Esophagus squamous epithelium (tissue), 5 donors: ENCODE measurements at regions not wholly inside any gene's neighbourhood (a gene's known extent, or its start where the extent isn't known, plus 50 kb on each side); places are given as distances from the start of the nearest gene placed in this dataset.

Source experiments
- DNase-seq: peaks from one replicate; lab custom pipeline; 2025; lab: John Stamatoyannopoulos, UW
- H3K27ac ChIP-seq, 4 donors: fragments of 200-600 bp; sonication (generic); one replicate each; pipeline ENCODE4 v1.5.1; 2016 to 2019; ENCODE audit warnings: mild to moderate bottlenecking in 1 of 4
- H3K27me3 ChIP-seq, 4 donors: fragments of 200-600 bp; sonication (generic); 1 replicate in 3 of 4; 2 replicates in 1 of 4; pipeline versions ENCODE4 v1.5.1 to v1.6.0; 2017 to 2021; ENCODE audit warnings: antibody characterized with exemption in 1 of 4
- H3K36me3 ChIP-seq, 3 donors: fragments of 200-600 bp; sonication (generic); one replicate each; pipeline ENCODE4 v1.5.1; 2016 to 2019
- H3K4me1 ChIP-seq, 3 donors: fragments of 200-600 bp; sonication (generic); one replicate each; pipeline ENCODE4 v1.5.1; 2017 to 2019
- H3K4me3 ChIP-seq, 4 donors: fragments of 200-600 bp; sonication (generic); 1 replicate in 3 of 4; 2 replicates in 1 of 4; pipeline ENCODE4 v1.5.1; 2016 to 2019; ENCODE audit warnings: mild to moderate bottlenecking in 2 of 4, moderate library complexity in 1 of 4
- H3K9me3 ChIP-seq, 3 donors: fragments of 200-600 bp; sonication (generic); one replicate each; pipeline ENCODE4 v1.5.1; 2016 to 2019
- POLR2A ChIP-seq, 4 donors: fragments of 450-650 bp; IDR thresholded peaks; one replicate each; pipeline ENCODE4 v1.6.1; 2017; ENCODE audit warnings: antibody characterized with exemption in 4 of 4, mild to moderate bottlenecking in 4 of 4, moderate library complexity in 3 of 4
- WGBS, 2 donors: methylation state at CpG; one replicate each; pipeline ENCODE4 v1.1.5; 2018; 5-methylcytosine and 5-hydroxymethylcytosine counted together
- intact Hi-C: fragments of 100-400 bp; cut with DNase I; formaldehyde crosslinking; loops from one replicate; pipeline ENCODE4 v1.15.0; 2022
- TF ChIP-seq, protein P1 (sequence below), 6 experiments: fragments of 450-650 bp in 4 of 6; fragments of 200-600 bp in 2 of 6; sonication (generic) in 2 of 6; IDR thresholded peaks; one replicate each; pipeline ENCODE4 v1.5.1; 2016 to 2019; ENCODE audit warnings: antibody characterized with exemption in 6 of 6, mild to moderate bottlenecking in 4 of 6, moderate library complexity in 4 of 6
- donor health status: DM: yes; HTN: yes; CAD: no.

DNA sequence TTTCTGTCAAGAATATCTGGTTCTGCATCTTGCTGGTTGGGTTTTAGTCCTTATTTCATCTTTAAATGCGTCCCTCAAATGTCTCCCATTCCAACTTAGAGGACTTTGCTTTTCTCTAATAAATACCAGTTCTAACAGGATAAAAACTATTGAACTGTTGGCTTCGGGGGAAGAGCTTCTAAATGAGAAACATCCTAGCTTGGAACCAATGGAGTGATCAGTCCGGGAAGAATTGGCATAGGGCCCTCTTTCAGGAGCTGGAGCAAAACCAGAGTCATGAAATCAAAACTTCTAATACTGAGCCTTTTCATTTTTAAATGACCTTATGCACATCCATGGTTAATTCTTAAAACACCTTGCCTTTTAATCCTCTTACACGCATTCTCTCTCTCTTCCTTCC, 401.6 kb upstream of the SMIM21 start:
- 62 to 63% methylated on average over 4 of the region's 4 CpGs for WGBS, 2 donors
- intact Hi-C loops, result no loop called here
- no peak for DNase-seq
- H3K9me3 ChIP-seq, result no peaks in the 10 kb centered on the region
- H3K4me3 ChIP-seq, result no peak overlapping the region
- no peaks in the 10 kb centered on the region for H3K4me1 ChIP-seq
- no peaks in the 10 kb centered on the region for H3K27me3 ChIP-seq
- H3K27ac ChIP-seq, result no peak overlapping the region
- H3K36me3 ChIP-seq, result no peaks in the 10 kb centered on the region
- TF ChIP-seq, protein P1, sequence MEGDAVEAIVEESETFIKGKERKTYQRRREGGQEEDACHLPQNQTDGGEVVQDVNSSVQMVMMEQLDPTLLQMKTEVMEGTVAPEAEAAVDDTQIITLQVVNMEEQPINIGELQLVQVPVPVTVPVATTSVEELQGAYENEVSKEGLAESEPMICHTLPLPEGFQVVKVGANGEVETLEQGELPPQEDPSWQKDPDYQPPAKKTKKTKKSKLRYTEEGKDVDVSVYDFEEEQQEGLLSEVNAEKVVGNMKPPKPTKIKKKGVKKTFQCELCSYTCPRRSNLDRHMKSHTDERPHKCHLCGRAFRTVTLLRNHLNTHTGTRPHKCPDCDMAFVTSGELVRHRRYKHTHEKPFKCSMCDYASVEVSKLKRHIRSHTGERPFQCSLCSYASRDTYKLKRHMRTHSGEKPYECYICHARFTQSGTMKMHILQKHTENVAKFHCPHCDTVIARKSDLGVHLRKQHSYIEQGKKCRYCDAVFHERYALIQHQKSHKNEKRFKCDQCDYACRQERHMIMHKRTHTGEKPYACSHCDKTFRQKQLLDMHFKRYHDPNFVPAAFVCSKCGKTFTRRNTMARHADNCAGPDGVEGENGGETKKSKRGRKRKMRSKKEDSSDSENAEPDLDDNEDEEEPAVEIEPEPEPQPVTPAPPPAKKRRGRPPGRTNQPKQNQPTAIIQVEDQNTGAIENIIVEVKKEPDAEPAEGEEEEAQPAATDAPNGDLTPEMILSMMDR (IDR thresholded peaks at IDR 0.05), result no peak
- no peak for TF ChIP-seq POLR2A (IDR thresholded peaks at IDR 0.05)

DNA sequence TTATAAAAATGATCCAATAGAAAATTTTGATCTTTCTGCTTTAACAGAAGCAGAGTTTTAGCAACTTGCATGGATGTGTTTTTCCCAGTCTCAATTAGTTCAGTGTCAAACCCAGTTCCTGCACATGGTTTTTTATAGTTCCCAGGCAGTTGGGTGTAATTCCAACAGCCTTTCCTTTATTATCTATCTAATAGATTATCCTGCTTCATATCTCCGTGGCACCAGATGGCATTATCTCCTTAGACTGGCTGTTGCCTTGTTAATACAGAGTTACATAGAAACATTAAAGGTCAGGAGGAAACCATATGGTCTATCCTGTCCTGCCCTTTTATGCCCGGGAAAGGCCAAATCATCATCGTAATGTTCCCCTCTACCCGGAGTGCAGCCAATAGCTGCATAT, 400.9 kb upstream of the SMIM21 start:
- Histone ChIP-seq H3K27me3 (no peaks in the 10 kb centered on the region), H3K4me3 (no peak overlapping the region), H3K9me3 (no peaks in the 10 kb centered on the region), H3K4me1 (no peaks in the 10 kb centered on the region), H3K27ac (no peak overlapping the region), H3K36me3 (no peaks in the 10 kb centered on the region)
- TF ChIP-seq, protein P1 (IDR thresholded peaks at IDR 0.05), result no peak
- TF ChIP-seq POLR2A (IDR thresholded peaks at IDR 0.05), result no peak
- intact Hi-C loops, result no loop called here
- WGBS, 2 donors, result 66 to 74% methylated on average over 4 of the region's 4 CpGs
- DNase-seq, result no peak

DNA sequence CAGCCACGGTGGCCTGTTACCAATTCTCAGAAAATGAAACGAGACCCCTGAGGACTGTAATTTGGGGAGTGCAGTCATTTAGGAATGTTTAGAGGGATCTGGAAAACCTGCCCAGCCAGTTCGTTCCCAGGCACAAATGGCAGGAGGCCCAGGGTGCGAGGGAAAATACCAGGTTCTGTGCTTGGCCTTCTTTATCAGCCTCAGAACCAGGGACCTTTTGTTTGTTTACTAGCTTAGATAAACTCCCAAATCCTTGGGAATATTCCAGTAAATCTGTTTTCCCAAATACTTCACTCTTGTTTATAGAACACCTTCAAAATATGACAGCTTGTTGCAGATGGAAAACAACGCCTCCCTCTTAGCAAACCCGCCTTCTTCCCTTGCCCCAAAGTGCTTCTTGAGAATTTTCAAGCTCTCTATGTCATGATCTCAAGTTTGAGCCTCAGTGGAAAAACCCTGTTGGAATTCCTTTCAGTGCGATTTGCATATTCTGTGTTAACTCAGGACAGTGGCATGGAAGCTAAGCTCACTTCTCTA, 400.3 kb upstream of the SMIM21 start:
- WGBS, 2 donors, result 60 to 69% methylated on average over 6 to 7 of the region's 7 CpGs
- no peak for DNase-seq
- no peaks in the 10 kb centered on the region for H3K4me1 ChIP-seq
- no peak for TF ChIP-seq POLR2A (IDR thresholded peaks at IDR 0.05)
- TF ChIP-seq, protein P1 (IDR thresholded peaks at IDR 0.05), result no peak
- intact Hi-C loops, result no loop called here
- H3K27me3 ChIP-seq, result no peaks in the 10 kb centered on the region
- no peaks in the 10 kb centered on the region for H3K9me3 ChIP-seq
- no peak overlapping the region for H3K27ac ChIP-seq
- no peaks in the 10 kb centered on the region for H3K36me3 ChIP-seq
- H3K4me3 ChIP-seq, result no peak overlapping the region

DNA sequence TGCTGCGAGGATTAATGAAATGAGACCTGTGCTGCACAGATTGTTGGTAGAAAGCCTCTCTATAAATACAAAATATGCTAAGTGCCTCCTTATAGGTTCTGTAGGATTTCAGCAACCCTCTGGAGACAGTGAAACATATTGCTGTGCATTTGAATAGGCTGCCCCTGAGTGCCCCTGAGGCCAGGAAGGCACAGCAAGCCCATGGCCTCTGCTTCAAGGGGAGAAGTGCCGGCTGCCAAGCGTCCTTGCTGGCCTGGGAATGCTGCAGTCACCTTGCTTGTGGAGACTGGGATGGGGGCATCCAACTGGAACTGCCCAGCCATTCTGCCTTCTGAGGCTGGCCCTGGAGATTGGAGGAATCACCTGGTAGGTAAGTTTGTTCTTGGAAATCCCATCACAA, 397.2 kb upstream of the SMIM21 start:
- Histone ChIP-seq H3K27ac (no peak overlapping the region), H3K9me3 (no peaks in the 10 kb centered on the region), H3K4me3 (no peak overlapping the region), H3K27me3 (no peaks in the 10 kb centered on the region), H3K36me3 (no peaks in the 10 kb centered on the region), H3K4me1 (no peaks in the 10 kb centered on the region)
- 80 to 100% methylated on average over 1 of the region's 3 CpGs for WGBS, 2 donors
- TF ChIP-seq, protein P1 (IDR thresholded peaks at IDR 0.05), result no peak
- TF ChIP-seq POLR2A (IDR thresholded peaks at IDR 0.05), result no peak
- intact Hi-C loops, result no loop called here
- DNase-seq, result no peak

DNA sequence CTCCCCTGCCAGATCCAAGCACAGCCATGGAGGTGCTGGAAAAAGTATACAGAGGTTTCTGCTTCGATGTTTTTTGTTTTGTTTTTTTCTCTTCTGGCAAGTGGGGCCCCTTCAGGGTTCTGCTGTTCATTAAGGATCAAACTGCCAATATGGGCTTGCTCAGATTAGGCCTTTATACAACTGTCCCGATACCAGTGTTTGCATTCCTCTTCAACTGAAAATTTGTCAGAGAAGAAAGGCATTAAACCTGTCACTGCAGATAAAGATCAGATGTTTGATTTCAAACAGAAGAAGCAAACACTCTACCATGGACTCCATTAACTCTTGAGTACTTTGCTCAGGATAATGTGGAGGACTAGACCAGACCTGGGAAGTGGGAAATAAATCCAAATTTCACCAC, 396.0 kb upstream of the SMIM21 start:
- no peak for DNase-seq
- H3K36me3 ChIP-seq, result no peaks in the 10 kb centered on the region
- TF ChIP-seq, protein P1 (IDR thresholded peaks at IDR 0.05), result no peak
- TF ChIP-seq POLR2A (IDR thresholded peaks at IDR 0.05), result no peak
- intact Hi-C loops, result no loop called here
- H3K27ac ChIP-seq, result no peak overlapping the region
- no peak overlapping the region for H3K4me3 ChIP-seq
- no peaks in the 10 kb centered on the region for H3K27me3 ChIP-seq
- no peaks in the 10 kb centered on the region for H3K4me1 ChIP-seq
- 16 to 33% methylated on average over 2 of the region's 2 CpGs for WGBS, 2 donors
- no peaks in the 10 kb centered on the region for H3K9me3 ChIP-seq
